Breast epithelium (tissue), 3 donors: ENCODE measurements at regions not wholly inside any gene's neighbourhood (a gene's known extent, or its start where the extent isn't known, plus 50 kb on each side); places are given as distances from the start of the nearest gene placed in this dataset.

Experiments used
- CTCF ChIP-seq, 3 donors: fragments of 450-650 bp; IDR thresholded peaks; one replicate each; pipeline ENCODE4 v1.5.1; 2016 to 2017; ENCODE audit warnings: antibody characterized with exemption in 3 of 3, mild to moderate bottlenecking in 3 of 3, moderate library complexity in 3 of 3
- POLR2A ChIP-seq: fragments of 450-650 bp; IDR thresholded peaks from one replicate; pipeline ENCODE4 v1.6.1; 2016; ENCODE audit warnings: antibody characterized with exemption, mild to moderate bottlenecking, moderate library complexity
- POLR2AphosphoS5 ChIP-seq, 3 donors: sonication (generic); formaldehyde crosslinking; IDR thresholded peaks; one replicate each; pipeline ENCODE4 v1.6.1; 2017; ENCODE audit warnings: antibody characterized with exemption in 3 of 3

DNA sequence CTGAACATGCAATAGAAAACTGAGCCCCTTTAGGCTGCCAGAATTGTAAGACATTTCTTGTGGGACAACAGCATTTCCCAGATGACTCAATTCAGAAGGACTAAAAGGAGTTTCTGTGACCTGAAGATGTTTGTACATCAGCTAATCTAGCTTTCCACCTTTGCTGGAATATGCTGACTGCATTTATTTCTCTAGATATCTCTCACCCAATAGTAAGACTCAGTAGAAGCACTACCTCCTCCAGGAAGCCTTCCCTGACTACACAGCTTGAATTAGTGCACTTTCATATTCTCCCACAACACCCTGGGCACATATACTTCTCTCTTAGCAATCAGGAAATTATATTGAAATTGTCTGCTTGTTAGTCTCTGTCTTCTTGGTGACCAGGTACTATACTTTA lies 98.1 kb upstream of the BLID start:
- TF ChIP-seq CTCF (IDR thresholded peaks at IDR 0.05), result no peak
- TF ChIP-seq POLR2A, result no peak
- no peak for TF ChIP-seq POLR2AphosphoS5 (IDR thresholded peaks at IDR 0.05)
